GF-D8 (cell line): ENCODE measurements at regions not wholly inside any gene's neighbourhood (a gene's known extent, or its start where the extent isn't known, plus 50 kb on each side); places are given as distances from the start of the nearest gene placed in this dataset.
"Not testable (repeated sequence)": the region's sequence is repeated elsewhere in the genome, so short reads cannot be mapped to it uniquely, and the experiment has no call there.

Experiments used
- DNase-seq: peaks from one replicate; lab custom pipeline; 2025; lab: John Stamatoyannopoulos, UW

- no peak for DNase-seq
Measured at GRCh38 chr5:152107220-152107619, 182.6 kb upstream of the GLRA1 start.

GRCh38 chr5:152106571-152106970 lies 181.9 kb upstream of the GLRA1 start:
- no peak for DNase-seq

- no peak for DNase-seq
Measured at GRCh38 chr5:152105085-152105484, 180.4 kb upstream of the GLRA1 start.

- DNase-seq: no peak
Measured at GRCh38 chr5:152104211-152104610, 179.6 kb upstream of the GLRA1 start.

- DNase-seq: not testable (repeated sequence)
Measured at GRCh38 chr5:152102908-152103307, 178.3 kb upstream of the GLRA1 start.

- no peak for DNase-seq
Measured at GRCh38 chr5:152102057-152102456, 177.4 kb upstream of the GLRA1 start.

GRCh38 chr5:152100462-152100861 lies 175.8 kb upstream of the GLRA1 start:
- DNase-seq: no peak

GRCh38 chr5:152097128-152097527 lies 172.5 kb upstream of the GLRA1 start:
- DNase-seq: no peak

GRCh38 chr5:152094716-152095115 lies 170.1 kb upstream of the GLRA1 start:
- no peak for DNase-seq

GRCh38 chr5:152094060-152094459 lies 169.4 kb upstream of the GLRA1 start:
- no peak for DNase-seq

GRCh38 chr5:152092580-152092979 lies 167.9 kb upstream of the GLRA1 start:
- DNase-seq: no peak

GRCh38 chr5:152089644-152090043 lies 165.0 kb upstream of the GLRA1 start:
- DNase-seq: no peak

GRCh38 chr5:152086668-152087067 lies 162.0 kb upstream of the GLRA1 start:
- DNase-seq: no peak

- no peak for DNase-seq
Measured at GRCh38 chr5:152084476-152084875, 159.8 kb upstream of the GLRA1 start.

- no peak for DNase-seq
Measured at GRCh38 chr5:152083231-152083630, 158.6 kb upstream of the GLRA1 start.

- no peak for DNase-seq
Measured at GRCh38 chr5:152072091-152072490, 147.4 kb upstream of the GLRA1 start.

- no peak for DNase-seq
Measured at GRCh38 chr5:152070591-152070990, 145.9 kb upstream of the GLRA1 start.

GRCh38 chr5:152066784-152067183 lies 142.1 kb upstream of the GLRA1 start:
- DNase-seq: no peak

GRCh38 chr5:152063004-152063403 lies 138.4 kb upstream of the GLRA1 start:
- DNase-seq: no peak

- DNase-seq: no peak
Measured at GRCh38 chr5:152061095-152061494, 136.4 kb upstream of the GLRA1 start.

GRCh38 chr5:152058267-152058666 lies 133.6 kb upstream of the GLRA1 start:
- no peak for DNase-seq

GRCh38 chr5:152056931-152057330 lies 132.3 kb upstream of the GLRA1 start:
- DNase-seq: no peak

GRCh38 chr5:152052470-152052869 lies 127.8 kb upstream of the GLRA1 start:
- no peak for DNase-seq

GRCh38 chr5:152051499-152052454 lies 127.1 kb upstream of the GLRA1 start:
- no peak for DNase-seq
